DOHH2 (cell line): ENCODE measurements at regions not wholly inside any gene's neighbourhood (a gene's known extent, or its start where the extent isn't known, plus 50 kb on each side); places are given as distances from the start of the nearest gene placed in this dataset.

ENCODE experiments used
- H3F3A ChIP-seq: fragments of 200-600 bp; sonication (generic), shearing (Covaris generic); 2 replicates; pipeline ENCODE4 v1.6.0; 2016; ENCODE audit warnings: antibody characterized with exemption, mild to moderate bottlenecking; ENCODE audit not compliant: control insufficient read depth, insufficient read depth
- H3K27ac ChIP-seq: fragments of 200-600 bp; sonication (generic); 2 replicates; pipeline ENCODE4 v1.5.1; 2014; ENCODE audit warnings: low read depth, mild to moderate bottlenecking, low read length, moderate library complexity
- H3K27me3 ChIP-seq: fragments of 200-600 bp; sonication (generic); 2 replicates; pipeline ENCODE4 v1.6.1; 2014; ENCODE audit warnings: mild to moderate bottlenecking, low read length, mixed read lengths; ENCODE audit not compliant: control insufficient read depth
- H3K36me3 ChIP-seq: fragments of 200-600 bp; sonication (generic); 2 replicates; pipeline ENCODE4 v1.6.1; 2014; ENCODE audit warnings: mild to moderate bottlenecking, low read length, moderate library complexity, mixed read lengths; ENCODE audit not compliant: control insufficient read depth
- H3K4me1 ChIP-seq: fragments of 200-600 bp; sonication (generic); 2 replicates; pipeline ENCODE4 v1.6.1; 2014; ENCODE audit warnings: mild to moderate bottlenecking, low read length, mixed read lengths; ENCODE audit not compliant: control insufficient read depth
- H3K4me2 ChIP-seq: fragments of 200-600 bp; sonication (generic); 2 replicates; pipeline ENCODE4 v1.6.0; 2014; ENCODE audit warnings: mild to moderate bottlenecking, low read length, moderate library complexity
- H3K4me3 ChIP-seq: fragments of 200-600 bp; sonication (generic); 2 replicates; pipeline ENCODE4 v1.5.1; 2014; ENCODE audit warnings: mild to moderate bottlenecking, low read length, mixed read lengths
- H3K79me2 ChIP-seq: fragments of 200-600 bp; sonication (generic); 2 replicates; pipeline ENCODE4 v1.6.1; 2014; ENCODE audit warnings: mild to moderate bottlenecking, low read length, mixed read lengths; ENCODE audit not compliant: control insufficient read depth
- H3K9me2 ChIP-seq: fragments of 200-600 bp; sonication (generic); replicated peaks from 2 replicates; pipeline ENCODE4 v1.6.1; 2014; ENCODE audit warnings: mild to moderate bottlenecking, low read length, mixed read lengths; ENCODE audit not compliant: control insufficient read depth
- H3K9me3 ChIP-seq: fragments of 200-600 bp; sonication (generic); 2 replicates; pipeline ENCODE4 v1.6.1; 2014; ENCODE audit warnings: antibody characterized with exemption, low read length, mixed read lengths; ENCODE audit not compliant: control insufficient read depth, insufficient read depth
- H4K20me1 ChIP-seq: fragments of 200-600 bp; sonication (generic); 2 replicates; pipeline ENCODE4 v1.6.0; 2014; ENCODE audit warnings: low read depth, mild to moderate bottlenecking, antibody characterized with exemption, low read length, moderate library complexity; ENCODE audit not compliant: control insufficient read depth, insufficient read depth
- EZH2phosphoT487 ChIP-seq: fragments of 200-600 bp; sonication (generic); IDR thresholded peaks from 2 replicates; pipeline ENCODE4 v1.6.1; 2017; ENCODE audit warnings: borderline replicate concordance, mild to moderate bottlenecking, antibody characterized with exemption, low read length, moderate library complexity, mixed read lengths
- TF ChIP-seq, protein P1 (sequence below): fragments of 200-600 bp; sonication (generic); IDR thresholded peaks from one replicate; pipeline ENCODE4 v1.5.1; 2014; ENCODE audit warnings: antibody characterized with exemption, mild to moderate bottlenecking, low read depth, low read length; ENCODE audit not compliant: poor library complexity, severe bottlenecking

GRCh38 chr9:78898234-78898633 lies 601.3 kb downstream of the PSAT1 start:
- no peak overlapping the region for H3K27ac ChIP-seq
- H3K4me1 ChIP-seq, result no peaks in the 10 kb centered on the region
- TF ChIP-seq, protein P1, sequence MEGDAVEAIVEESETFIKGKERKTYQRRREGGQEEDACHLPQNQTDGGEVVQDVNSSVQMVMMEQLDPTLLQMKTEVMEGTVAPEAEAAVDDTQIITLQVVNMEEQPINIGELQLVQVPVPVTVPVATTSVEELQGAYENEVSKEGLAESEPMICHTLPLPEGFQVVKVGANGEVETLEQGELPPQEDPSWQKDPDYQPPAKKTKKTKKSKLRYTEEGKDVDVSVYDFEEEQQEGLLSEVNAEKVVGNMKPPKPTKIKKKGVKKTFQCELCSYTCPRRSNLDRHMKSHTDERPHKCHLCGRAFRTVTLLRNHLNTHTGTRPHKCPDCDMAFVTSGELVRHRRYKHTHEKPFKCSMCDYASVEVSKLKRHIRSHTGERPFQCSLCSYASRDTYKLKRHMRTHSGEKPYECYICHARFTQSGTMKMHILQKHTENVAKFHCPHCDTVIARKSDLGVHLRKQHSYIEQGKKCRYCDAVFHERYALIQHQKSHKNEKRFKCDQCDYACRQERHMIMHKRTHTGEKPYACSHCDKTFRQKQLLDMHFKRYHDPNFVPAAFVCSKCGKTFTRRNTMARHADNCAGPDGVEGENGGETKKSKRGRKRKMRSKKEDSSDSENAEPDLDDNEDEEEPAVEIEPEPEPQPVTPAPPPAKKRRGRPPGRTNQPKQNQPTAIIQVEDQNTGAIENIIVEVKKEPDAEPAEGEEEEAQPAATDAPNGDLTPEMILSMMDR, result no peak
- no peak for TF ChIP-seq EZH2phosphoT487
- H3K4me3 ChIP-seq, result no peak overlapping the region
- H3F3A ChIP-seq, result no peaks in the 10 kb centered on the region
- no peaks in the 10 kb centered on the region for H3K9me2 ChIP-seq
- H3K27me3 ChIP-seq, result no peaks in the 10 kb centered on the region
- no peaks in the 10 kb centered on the region for H3K36me3 ChIP-seq
- no peaks in the 10 kb centered on the region for H3K79me2 ChIP-seq
- H4K20me1 ChIP-seq, result no peaks in the 10 kb centered on the region
- H3K9me3 ChIP-seq, result no peaks in the 10 kb centered on the region
- H3K4me2 ChIP-seq, result no peak overlapping the region

DNA sequence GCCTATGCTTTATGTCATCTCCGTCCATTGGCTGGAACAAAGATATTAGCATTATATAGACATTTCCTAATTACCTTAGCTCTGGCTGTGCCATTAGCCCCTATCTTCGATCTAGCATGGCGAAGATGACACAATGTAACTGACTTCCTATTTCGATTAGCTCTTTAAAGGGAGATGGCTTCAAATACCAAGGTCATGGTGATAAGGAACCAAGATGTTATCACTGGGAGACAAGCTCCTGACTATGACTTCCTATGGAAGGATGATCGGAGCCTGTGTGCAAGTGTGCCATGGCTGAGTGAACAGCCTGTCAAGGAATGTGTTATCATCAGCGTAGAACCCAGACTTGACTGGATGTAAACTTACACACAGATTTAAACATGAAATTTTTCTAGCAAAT lies 602.1 kb downstream of the PSAT1 start:
- Histone ChIP-seq H3K4me1 (no peaks in the 10 kb centered on the region), H3K9me2 (no peaks in the 10 kb centered on the region), H3K79me2 (no peaks in the 10 kb centered on the region), H3K36me3 (no peaks in the 10 kb centered on the region), H3K27me3 (no peaks in the 10 kb centered on the region), H3F3A (no peaks in the 10 kb centered on the region), H3K27ac (no peak overlapping the region), H4K20me1 (no peaks in the 10 kb centered on the region), H3K4me3 (no peak overlapping the region), H3K4me2 (no peak overlapping the region), H3K9me3 (no peaks in the 10 kb centered on the region)
- no peak for TF ChIP-seq EZH2phosphoT487
- TF ChIP-seq, protein P1, result no peak

DNA sequence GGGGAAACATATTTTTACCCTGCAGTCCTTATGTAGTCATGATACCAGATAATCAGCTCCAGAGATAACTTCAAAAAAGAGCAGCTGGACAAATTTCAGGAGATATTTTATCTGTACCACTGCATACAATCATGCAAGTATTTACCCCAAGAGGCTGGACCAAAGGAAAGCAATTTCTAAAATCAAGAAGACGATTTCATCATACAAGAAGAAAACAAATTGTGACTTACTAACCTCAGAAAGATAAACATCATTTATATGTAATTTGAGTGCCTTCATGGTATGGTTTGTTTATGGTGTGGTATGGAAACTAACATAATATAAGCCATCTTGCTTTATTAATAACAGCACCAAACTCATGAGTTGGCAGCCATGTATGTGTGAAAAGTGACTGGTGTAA lies 603.6 kb downstream of the PSAT1 start:
- Histone ChIP-seq H3K36me3 (no peaks in the 10 kb centered on the region), H4K20me1 (no peaks in the 10 kb centered on the region), H3K4me3 (no peak overlapping the region), H3K79me2 (no peaks in the 10 kb centered on the region), H3K9me3 (no peaks in the 10 kb centered on the region), H3K4me1 (no peaks in the 10 kb centered on the region), H3K27ac (no peak overlapping the region), H3F3A (no peaks in the 10 kb centered on the region), H3K4me2 (no peak overlapping the region), H3K9me2 (no peaks in the 10 kb centered on the region), H3K27me3 (no peaks in the 10 kb centered on the region)
- TF ChIP-seq, protein P1, result no peak
- no peak for TF ChIP-seq EZH2phosphoT487

- H3K4me2 ChIP-seq, result no peak overlapping the region
- no peak overlapping the region for H3K27ac ChIP-seq
- H3K27me3 ChIP-seq, result no peaks in the 10 kb centered on the region
- H4K20me1 ChIP-seq, result no peaks in the 10 kb centered on the region
- no peaks in the 10 kb centered on the region for H3K36me3 ChIP-seq
- H3K4me3 ChIP-seq, result no peak overlapping the region
- no peaks in the 10 kb centered on the region for H3K9me3 ChIP-seq
- no peaks in the 10 kb centered on the region for H3F3A ChIP-seq
- TF ChIP-seq EZH2phosphoT487, result no peak
- TF ChIP-seq, protein P1, result no peak
- no peaks in the 10 kb centered on the region for H3K9me2 ChIP-seq
- no peaks in the 10 kb centered on the region for H3K79me2 ChIP-seq
- no peaks in the 10 kb centered on the region for H3K4me1 ChIP-seq
Observed at GRCh38 chr9:78902051-78902450, 605.1 kb downstream of the PSAT1 start.
